Neuron (in vitro differentiated cells): ENCODE measurements at regions not wholly inside any gene's neighbourhood (a gene's known extent, or its start where the extent isn't known, plus 50 kb on each side); places are given as distances from the start of the nearest gene placed in this dataset.

ENCODE experiments used
- H2AFZ ChIP-seq: one replicate; pipeline ENCODE4 v1.6.1; 2013; ENCODE audit warnings: low read depth, mild to moderate bottlenecking, inconsistent platforms, low read length, moderate library complexity
- H3K27me3 ChIP-seq: one replicate; pipeline ENCODE4 v1.6.1; 2013; ENCODE audit warnings: low read length; ENCODE audit not compliant: insufficient read depth
- H3K36me3 ChIP-seq: one replicate; pipeline ENCODE4 v1.6.1; 2013; ENCODE audit warnings: low read length; ENCODE audit not compliant: insufficient read depth
- H3K4me1 ChIP-seq: one replicate; pipeline ENCODE4 v1.6.1; 2013; ENCODE audit warnings: low read length; ENCODE audit not compliant: insufficient read depth
- H3K4me3 ChIP-seq: 2 replicates; pipeline ENCODE4 v1.5.1; 2013; ENCODE audit warnings: mild to moderate bottlenecking, low read length, moderate library complexity
- H3K9me3 ChIP-seq: one replicate; pipeline ENCODE4 v1.6.1; 2013; ENCODE audit warnings: low read length

GRCh38 chr2:239880396-239880795 is 144.7 kb downstream of the NDUFA10 start:
- H3K36me3 ChIP-seq: no peaks in the 10 kb centered on the region
- H3K27me3 ChIP-seq: no peaks in the 10 kb centered on the region
- H3K4me1 ChIP-seq: no peaks in the 10 kb centered on the region
- H3K9me3 ChIP-seq: no peaks in the 10 kb centered on the region
- H2AFZ ChIP-seq: no peak overlapping the region
- no peak overlapping the region for H3K4me3 ChIP-seq

GRCh38 chr2:239879423-239880084 is 145.6 kb downstream of the NDUFA10 start:
- H3K4me1 ChIP-seq: no peaks in the 10 kb centered on the region
- no peak overlapping the region for H2AFZ ChIP-seq
- H3K4me3 ChIP-seq: no peak overlapping the region
- H3K27me3 ChIP-seq: no peaks in the 10 kb centered on the region
- no peaks in the 10 kb centered on the region for H3K9me3 ChIP-seq
- no peaks in the 10 kb centered on the region for H3K36me3 ChIP-seq

DNA sequence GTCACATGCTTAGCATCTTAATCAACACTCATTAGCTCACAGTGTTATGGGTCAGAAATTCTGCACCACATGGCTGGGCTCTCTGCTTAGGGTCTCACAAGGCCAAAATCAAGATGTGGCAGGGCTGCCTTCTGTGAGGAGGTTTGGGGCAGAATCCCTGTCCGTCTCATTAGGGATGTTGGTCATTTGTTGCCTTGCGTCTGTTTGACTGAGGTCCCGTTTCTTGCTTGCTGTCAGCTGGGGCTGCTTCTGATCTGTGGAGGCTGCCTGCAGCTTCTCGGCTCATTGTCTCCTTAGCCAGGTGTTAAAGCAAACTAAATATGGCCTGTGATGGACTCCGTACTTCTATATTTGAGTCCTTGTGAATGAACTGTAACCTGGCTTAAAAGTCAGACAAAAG is 146.5 kb downstream of the NDUFA10 start:
- Histone ChIP-seq H3K27me3 (no peaks in the 10 kb centered on the region), H2AFZ (no peak overlapping the region), H3K36me3 (no peaks in the 10 kb centered on the region), H3K9me3 (no peaks in the 10 kb centered on the region), H3K4me1 (no peaks in the 10 kb centered on the region), H3K4me3 (no peak overlapping the region)

DNA sequence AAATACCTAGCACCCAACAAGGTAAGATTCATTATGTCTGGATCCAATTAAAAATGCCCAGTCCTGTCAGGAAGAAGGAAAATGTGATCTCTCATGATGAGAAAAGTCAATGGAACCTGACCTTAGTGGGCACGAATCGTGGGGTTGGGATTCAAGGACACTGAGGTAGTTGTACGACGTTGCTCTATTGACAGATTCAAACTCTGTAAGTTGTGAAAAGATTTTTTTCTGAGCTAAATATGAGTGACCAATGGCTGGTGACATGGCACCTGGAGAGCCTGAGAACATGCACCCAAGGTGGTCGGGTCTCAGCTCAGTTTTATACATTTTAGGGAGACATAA is 148.2 kb downstream of the NDUFA10 start:
- H3K4me1 ChIP-seq: no peaks in the 10 kb centered on the region
- no peaks in the 10 kb centered on the region for H3K27me3 ChIP-seq

DNA sequence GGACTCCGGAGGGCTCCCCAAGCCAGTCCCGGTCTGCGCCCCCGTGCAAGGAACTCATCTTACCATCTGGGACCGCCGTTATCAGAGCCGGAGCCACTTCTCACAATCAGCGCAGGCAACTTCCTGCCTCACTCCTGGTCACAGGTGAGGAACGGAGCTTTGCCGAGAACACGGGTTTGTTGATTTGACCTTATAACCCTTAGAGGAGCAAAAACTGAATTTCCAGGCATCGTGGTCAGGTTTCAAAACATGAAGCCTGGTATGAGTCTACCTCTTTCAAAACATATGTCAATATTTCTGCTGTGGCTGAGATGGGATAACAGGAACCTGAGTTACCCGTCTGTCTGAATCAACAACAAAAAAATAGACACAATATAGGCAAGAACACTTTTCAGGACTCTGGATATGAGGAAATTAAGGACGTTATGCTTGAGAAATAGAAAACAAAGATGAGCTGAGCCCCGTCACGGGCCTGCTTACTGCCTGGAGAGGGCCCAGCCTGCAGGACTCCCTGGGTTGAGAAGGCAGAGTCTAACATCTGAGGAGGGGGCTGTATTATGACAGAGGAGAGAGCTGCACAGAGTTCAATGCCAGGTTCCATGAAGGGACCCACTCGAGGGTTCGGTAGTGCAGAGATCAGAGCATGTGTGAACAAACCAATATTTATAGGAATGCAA is 148.7 kb downstream of the NDUFA10 start:
- no peaks in the 10 kb centered on the region for H3K9me3 ChIP-seq
- no peak overlapping the region for H2AFZ ChIP-seq
- no peaks in the 10 kb centered on the region for H3K27me3 ChIP-seq
- H3K4me1 ChIP-seq: no peaks in the 10 kb centered on the region
- H3K36me3 ChIP-seq: no peaks in the 10 kb centered on the region
- H3K4me3 ChIP-seq: no peak overlapping the region

More for the DNA sequence above, 148.2 kb downstream of the NDUFA10 start:
- Histone ChIP-seq H3K4me3 (no peak overlapping the region), H2AFZ (no peak overlapping the region), H3K9me3 (no peaks in the 10 kb centered on the region), H3K36me3 (no peaks in the 10 kb centered on the region)

DNA sequence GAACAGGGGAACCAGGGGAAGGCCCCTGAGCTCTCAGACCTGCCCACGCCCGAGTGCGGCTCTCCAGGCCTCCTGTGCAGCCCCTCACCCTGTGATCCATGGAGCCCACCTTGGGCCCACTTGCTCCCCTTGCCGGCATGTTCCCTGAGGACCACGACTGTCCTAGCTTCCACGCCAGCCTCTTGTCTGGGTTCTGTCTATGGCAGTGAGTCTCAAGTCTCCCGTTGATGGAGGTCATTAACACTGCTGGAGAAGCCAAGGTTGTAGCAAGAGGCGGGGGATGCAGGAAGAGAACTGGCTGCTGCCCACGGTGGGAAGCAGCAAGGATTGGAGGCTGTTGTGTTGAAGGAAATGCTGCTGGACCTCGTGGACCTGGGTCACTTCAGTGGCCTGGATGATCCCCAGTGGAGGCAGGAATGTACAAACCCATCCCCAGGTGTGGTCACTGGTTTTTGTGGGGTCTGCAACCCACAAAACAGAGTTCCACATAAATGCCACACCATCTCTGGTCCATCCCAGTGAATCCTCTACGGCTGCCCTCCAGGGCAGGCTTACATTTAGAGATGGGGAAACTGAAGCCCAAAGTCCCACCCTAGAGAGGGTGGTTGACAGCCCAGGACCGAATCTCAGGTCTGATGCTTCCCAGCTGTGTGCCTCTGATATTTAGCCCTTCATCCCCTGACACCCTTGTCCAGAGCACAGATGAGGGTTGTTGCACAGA is 150.3 kb downstream of the NDUFA10 start:
- H3K4me3 ChIP-seq: no peak overlapping the region
- no peak overlapping the region for H2AFZ ChIP-seq
- no peaks in the 10 kb centered on the region for H3K27me3 ChIP-seq
- H3K4me1 ChIP-seq: no peaks in the 10 kb centered on the region
- H3K36me3 ChIP-seq: no peaks in the 10 kb centered on the region
- no peaks in the 10 kb centered on the region for H3K9me3 ChIP-seq

GRCh38 chr2:239873656-239874635 is 151.2 kb downstream of the NDUFA10 start:
- Histone ChIP-seq H3K4me3 (no peak overlapping the region), H3K36me3 (no peaks in the 10 kb centered on the region), H3K9me3 (no peaks in the 10 kb centered on the region), H3K4me1 (no peaks in the 10 kb centered on the region), H2AFZ (no peak overlapping the region), H3K27me3 (no peaks in the 10 kb centered on the region)

GRCh38 chr2:239871481-239872435 is 153.4 kb downstream of the NDUFA10 start:
- no peak overlapping the region for H3K4me3 ChIP-seq
- no peak overlapping the region for H2AFZ ChIP-seq
- H3K27me3 ChIP-seq: no peaks in the 10 kb centered on the region
- H3K9me3 ChIP-seq: no peaks in the 10 kb centered on the region
- H3K4me1 ChIP-seq: no peaks in the 10 kb centered on the region
- no peaks in the 10 kb centered on the region for H3K36me3 ChIP-seq

DNA sequence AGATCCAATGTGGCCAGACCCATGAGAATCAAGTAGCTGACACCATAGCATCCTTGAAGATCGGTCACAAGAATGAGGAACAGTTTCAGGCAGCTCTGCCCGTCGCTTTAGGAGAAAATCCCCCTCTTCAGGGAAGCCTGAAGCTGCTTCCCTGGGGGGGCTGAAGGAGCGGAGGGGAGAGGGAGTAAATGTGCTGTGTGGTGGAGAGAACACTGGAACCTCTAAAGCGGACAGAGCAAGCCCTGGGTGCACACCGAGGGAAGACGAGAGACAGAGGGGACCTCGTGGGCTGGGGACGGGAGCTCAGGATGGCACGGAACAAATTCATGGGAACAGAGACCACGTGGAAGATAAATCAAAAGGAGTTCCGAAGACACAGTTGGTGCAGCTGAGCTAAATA is 154.3 kb downstream of the NDUFA10 start:
- Histone ChIP-seq H3K4me3 (no peak overlapping the region), H3K36me3 (no peaks in the 10 kb centered on the region), H3K4me1 (no peaks in the 10 kb centered on the region), H3K9me3 (peaks cover under 1% of the 10 kb centered on the region), H2AFZ (no peak overlapping the region), H3K27me3 (no peaks in the 10 kb centered on the region)

DNA sequence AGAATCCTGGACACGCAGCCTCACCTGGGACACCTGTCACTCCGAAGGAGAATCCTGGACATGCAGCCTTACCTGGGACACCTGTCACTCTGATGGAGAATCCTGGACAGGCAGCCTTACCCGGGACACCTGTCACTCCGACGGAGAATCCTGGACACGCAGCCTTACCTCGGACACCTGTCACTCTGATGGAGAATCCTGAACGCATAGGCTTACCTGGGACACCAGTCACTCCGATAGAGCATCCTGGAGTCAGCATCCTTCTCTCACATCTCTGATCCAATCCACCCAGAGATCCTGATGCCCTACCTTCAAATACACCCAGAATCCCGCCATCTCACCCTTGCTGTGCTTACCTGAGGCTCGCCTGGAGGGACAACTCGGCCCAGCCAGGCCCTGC is 154.9 kb downstream of the NDUFA10 start:
- Histone ChIP-seq H3K9me3 (peaks cover 1% of the 10 kb centered on the region), H2AFZ (no peak overlapping the region), H3K27me3 (no peaks in the 10 kb centered on the region), H3K4me1 (no peaks in the 10 kb centered on the region), H3K4me3 (no peak overlapping the region), H3K36me3 (no peaks in the 10 kb centered on the region)

DNA sequence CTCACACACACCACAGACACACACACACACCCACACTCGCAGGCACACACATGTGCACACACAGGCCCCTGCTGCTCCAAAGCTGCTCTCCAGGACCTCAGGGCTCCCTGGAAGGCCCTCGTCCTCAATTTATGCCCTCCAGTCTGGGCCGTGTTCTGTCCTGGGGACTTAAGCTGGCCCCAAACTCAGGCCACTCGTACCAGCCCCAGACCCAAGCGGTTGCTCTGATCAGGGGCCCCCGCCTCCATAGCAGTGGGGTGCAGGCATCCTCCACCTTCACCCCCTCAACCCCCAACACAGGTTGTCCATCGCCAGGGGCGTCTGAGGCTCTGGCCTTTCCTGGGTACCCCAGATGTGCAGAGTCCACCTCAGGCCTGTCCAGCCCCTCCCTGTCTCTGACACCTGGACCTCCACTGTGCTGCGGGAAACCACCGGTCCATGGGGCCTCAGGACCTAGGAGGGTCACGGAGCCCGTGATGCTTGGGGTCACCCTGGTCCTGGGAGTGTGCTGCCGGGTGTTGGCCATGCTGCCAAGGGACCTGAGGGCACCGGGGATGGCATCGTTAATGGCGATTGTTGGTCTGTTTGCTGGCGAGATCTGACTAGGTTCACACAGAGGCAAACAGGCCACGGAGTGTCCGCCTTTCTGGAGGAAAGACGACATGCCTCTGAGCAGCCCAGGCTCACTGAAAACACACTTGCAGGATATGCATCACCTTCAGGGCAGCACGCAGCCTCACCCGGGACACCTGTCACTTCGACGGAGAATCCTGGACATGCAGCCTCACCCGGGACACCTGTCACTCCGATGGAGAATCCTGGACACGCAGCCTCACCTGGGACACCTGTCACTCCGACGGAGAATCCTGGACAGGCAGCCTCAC is 155.6 kb downstream of the NDUFA10 start:
- H3K27me3 ChIP-seq: no peaks in the 10 kb centered on the region

More for the DNA sequence above, 155.6 kb downstream of the NDUFA10 start:
- no peaks in the 10 kb centered on the region for H3K4me1 ChIP-seq
- no peak overlapping the region for H3K4me3 ChIP-seq
- H2AFZ ChIP-seq: no peak overlapping the region
- H3K36me3 ChIP-seq: no peaks in the 10 kb centered on the region
- peaks cover 1% of the 10 kb centered on the region for H3K9me3 ChIP-seq
